Suprapubic skin (tissue), 3 donors: ENCODE measurements at regions not wholly inside any gene's neighbourhood (a gene's known extent, or its start where the extent isn't known, plus 50 kb on each side); places are given as distances from the start of the nearest gene placed in this dataset.

Experiments used
- CTCF ChIP-seq, 2 donors: fragments of 200-600 bp in 1 of 2; fragments of 450-650 bp in 1 of 2; sonication (generic) in 1 of 2; IDR thresholded peaks; one replicate each; pipeline ENCODE4 v1.5.1; 2016 to 2019; ENCODE audit warnings: antibody characterized with exemption in 2 of 2, mild to moderate bottlenecking in 1 of 2, moderate library complexity in 1 of 2
- EP300 ChIP-seq: sonication (generic); formaldehyde crosslinking; IDR thresholded peaks from one replicate; pipeline ENCODE4 v1.6.1; 2017; ENCODE audit warnings: antibody characterized with exemption
- POLR2A ChIP-seq, 2 donors: fragments of 450-650 bp; IDR thresholded peaks; one replicate each; pipeline ENCODE4 v1.6.1; 2017; ENCODE audit warnings: antibody characterized with exemption in 2 of 2, mild to moderate bottlenecking in 2 of 2, moderate library complexity in 2 of 2

- no peak for TF ChIP-seq CTCF (IDR thresholded peaks at IDR 0.05)
- TF ChIP-seq POLR2A (IDR thresholded peaks at IDR 0.05) = no peak
- TF ChIP-seq EP300 = no peak
Observed at GRCh38 chr12:125639826-125640225, 574.6 kb downstream of the AACS start.
